ENCODE measurements at regions not wholly inside any gene's neighbourhood (a gene's known extent, or its start where the extent isn't known, plus 50 kb on each side); places are given as distances from the start of the nearest gene placed in this dataset.

GRCh38 chr2:71856773-71857525 lies 290.7 kb downstream of the CYP26B1 start:
- no peak for DNase-seq (ENCODE audit: low read depth, low spot score)
- no peak overlapping the region for H3K27ac ChIP-seq

- DNase-seq (ENCODE audit: low read depth, low spot score) = no peak
- H3K27ac ChIP-seq = no peak overlapping the region
Observed at GRCh38 chr2:71853858-71854257, 293.8 kb downstream of the CYP26B1 start.

DNA sequence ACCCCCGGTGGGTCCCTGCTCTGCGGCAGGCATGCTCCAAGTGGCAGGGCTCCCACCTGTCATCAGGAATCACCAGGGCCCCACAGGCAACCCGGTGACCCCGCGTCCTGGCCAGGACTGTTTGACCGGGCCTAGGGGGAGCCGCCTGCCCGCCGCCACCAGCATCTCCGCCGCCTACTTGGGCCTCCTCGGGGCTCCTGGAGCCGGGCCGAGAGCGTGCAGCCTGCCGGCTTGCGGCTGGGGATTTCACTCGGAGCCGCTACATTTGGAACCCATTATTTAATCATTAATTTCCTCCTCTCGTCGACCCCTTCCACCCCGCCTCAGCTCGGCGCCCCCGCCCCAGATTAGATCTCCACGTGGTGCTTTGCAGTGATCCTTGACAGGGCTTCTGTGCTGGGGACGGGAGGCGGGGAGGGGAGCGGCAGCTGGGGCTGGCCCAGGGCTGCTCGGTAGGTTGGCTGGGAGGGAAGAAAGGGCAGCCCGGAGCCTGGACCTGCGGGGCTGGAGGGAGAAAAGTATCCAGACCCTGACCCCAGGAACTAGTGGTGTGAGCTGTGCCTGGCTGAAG lies 295.4 kb downstream of the CYP26B1 start:
- no peak overlapping the region for H3K27ac ChIP-seq

GRCh38 chr2:71851094-71851750 lies 296.4 kb downstream of the CYP26B1 start:
- DNase-seq (ENCODE audit: low read depth, low spot score) = no peak
- H3K27ac ChIP-seq = no peak overlapping the region

More for the DNA sequence above, 295.4 kb downstream of the CYP26B1 start:
- no peak for DNase-seq (ENCODE audit: low read depth, low spot score)

DNA sequence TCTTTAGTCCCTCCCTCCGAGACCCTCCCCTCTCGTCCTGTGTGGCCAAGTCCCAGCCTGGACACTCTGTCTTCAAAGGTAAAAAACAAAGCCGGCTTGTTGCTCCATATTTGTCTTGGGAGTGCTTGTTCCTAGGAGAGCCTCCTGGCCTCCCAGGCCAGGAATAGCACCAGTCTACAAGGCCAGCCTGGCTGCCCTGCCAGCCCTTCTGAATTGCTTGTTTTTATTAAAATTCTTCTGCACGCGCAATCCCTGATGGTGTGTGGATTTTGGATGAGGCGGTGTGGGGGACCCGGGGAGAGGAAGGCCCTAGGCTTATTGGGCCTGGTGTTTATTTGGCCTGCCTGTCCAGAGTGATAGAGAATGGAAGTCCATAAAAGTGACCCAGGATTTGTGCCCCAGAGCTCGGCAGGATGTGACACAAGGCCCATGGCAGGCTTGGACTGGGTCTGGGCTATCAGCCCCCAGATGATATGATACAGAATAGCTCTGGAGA lies 297.3 kb downstream of the CYP26B1 start:
- DNase-seq (ENCODE audit: low read depth, low spot score) = no peak

GRCh38 chr2:71849607-71850305 lies 297.9 kb downstream of the CYP26B1 start:
- H3K27ac ChIP-seq = no peak overlapping the region
- DNase-seq (ENCODE audit: low read depth, low spot score) = no peak

More for the DNA sequence above, 297.3 kb downstream of the CYP26B1 start:
- no peak overlapping the region for H3K27ac ChIP-seq

- H3K27ac ChIP-seq = no peak overlapping the region
- DNase-seq (ENCODE audit: low read depth, low spot score) = no peak
Observed at GRCh38 chr2:71849111-71849510, 298.6 kb downstream of the CYP26B1 start.

- no peak overlapping the region for H3K27ac ChIP-seq
- no peak for DNase-seq (ENCODE audit: low read depth, low spot score)
Observed at GRCh38 chr2:71846669-71847291, 300.9 kb downstream of the CYP26B1 start.

GRCh38 chr2:71846072-71846471 lies 301.6 kb downstream of the CYP26B1 start:
- no peak for DNase-seq (ENCODE audit: low read depth, low spot score)

GRCh38 chr2:71844967-71845366 lies 302.7 kb downstream of the CYP26B1 start:
- no peak for DNase-seq (ENCODE audit: low read depth, low spot score)
- no peak overlapping the region for H3K27ac ChIP-seq

More at GRCh38 chr2:71846072-71846471, 301.6 kb downstream of the CYP26B1 start:
- H3K27ac ChIP-seq = no peak overlapping the region

DNA sequence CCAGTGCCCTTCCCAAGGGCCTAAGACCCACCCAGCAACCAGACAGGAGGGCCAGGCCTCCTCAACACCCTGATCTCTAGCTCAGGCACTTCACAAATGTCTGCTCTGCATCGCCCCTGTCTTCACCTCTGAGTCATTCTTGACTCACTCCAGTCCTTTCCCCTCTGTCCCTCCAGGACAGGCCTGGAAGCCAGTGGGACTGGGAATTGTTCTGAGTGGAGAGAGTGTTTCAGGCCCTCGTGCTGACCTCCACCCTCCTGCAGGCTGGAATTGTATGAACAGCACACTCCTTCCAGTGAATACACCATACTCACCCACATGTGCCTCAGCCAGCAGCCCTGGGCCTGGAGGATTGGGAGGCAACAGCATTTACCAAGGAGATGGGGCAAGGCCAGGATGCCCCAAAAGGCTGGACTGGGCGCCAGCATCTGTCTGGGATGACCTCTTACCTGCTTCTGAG lies 304.2 kb downstream of the CYP26B1 start:
- no peak for DNase-seq (ENCODE audit: low read depth, low spot score)
- no peak overlapping the region for H3K27ac ChIP-seq

DNA sequence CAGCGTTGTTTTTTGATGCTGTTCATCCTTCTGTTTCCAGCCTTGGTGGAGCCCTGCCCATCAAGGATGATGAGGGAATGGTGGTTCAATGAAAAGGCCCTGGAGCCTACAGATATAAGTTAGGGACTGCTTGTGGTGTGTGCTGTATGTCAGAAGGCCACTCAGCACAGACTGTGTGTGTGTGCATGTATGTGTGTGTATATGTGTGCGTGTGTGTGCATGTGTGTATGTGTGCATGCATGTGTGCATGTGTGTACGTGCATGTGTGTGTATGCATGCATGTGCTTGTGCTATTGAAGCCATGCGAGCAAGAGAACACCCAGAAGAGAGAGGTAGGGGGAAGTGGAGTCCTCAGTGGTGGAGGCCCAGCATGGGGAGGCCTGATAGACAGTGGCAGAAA lies 304.9 kb downstream of the CYP26B1 start:
- no peak for DNase-seq (ENCODE audit: low read depth, low spot score)
- H3K27ac ChIP-seq = no peak overlapping the region

DNA sequence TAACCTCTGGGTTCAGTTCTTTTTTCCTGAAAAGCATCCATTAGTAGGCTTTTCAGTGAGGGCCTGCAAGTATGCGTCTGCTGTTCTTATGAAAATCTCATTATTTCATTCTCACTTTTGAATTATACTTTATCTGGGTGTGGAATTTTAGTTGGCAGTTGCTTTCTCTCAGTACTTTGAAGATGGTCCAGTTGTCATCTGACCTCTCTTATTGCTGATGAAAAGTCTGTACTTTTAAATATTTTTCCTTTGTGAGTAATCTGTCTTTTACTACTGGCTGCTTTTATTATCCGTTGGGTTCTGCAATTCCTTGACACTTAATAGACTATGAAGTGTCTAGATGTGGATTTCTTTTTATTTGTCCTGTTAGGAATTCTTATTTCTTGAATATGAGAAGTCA lies 307.8 kb downstream of the CYP26B1 start:
- DNase-seq (ENCODE audit: low read depth, low spot score) = no peak
- H3K27ac ChIP-seq = no peak overlapping the region

- no peak overlapping the region for H3K27ac ChIP-seq
- no peak for DNase-seq (ENCODE audit: low read depth, low spot score)
Observed at GRCh38 chr2:71834796-71835195, 312.9 kb downstream of the CYP26B1 start.

DNA sequence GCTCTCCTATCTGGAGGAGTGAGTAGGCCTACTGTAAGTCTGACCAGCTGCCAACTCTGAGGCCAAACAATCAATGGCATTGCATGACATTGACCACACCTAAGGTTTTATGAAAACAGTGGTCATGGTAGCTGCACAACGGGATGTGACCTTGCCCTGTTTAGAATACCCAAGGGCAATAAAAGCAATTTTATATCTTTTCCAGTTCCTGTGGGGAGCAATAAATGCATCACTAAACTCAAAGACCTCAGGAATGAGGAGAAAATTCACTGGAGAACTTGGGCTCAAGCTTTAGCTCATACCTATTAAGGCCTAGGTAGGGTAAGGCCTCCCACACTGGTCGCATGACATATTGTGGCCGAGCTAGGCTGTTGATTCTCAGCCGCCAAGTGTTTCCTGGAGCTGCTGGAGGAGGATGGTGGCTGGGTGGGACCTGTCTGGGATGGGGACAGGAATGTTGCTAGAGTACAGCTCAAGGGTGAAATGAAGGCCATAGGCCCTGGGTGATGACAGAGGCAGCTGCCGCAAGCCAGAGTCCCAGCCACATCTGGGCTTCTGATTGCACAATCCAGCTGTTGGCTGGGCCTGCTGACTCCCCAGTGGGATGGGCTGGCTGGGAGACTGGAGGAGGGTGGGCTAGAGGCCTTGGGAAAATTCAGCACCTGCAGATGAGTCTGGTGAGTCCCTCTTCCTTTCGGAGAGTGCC lies 313.7 kb downstream of the CYP26B1 start:
- no peak for DNase-seq (ENCODE audit: low read depth, low spot score)

GRCh38 chr2:71833272-71833671 lies 314.4 kb downstream of the CYP26B1 start:
- DNase-seq (ENCODE audit: low read depth, low spot score) = no peak
- H3K27ac ChIP-seq = no peak overlapping the region

More for the DNA sequence above, 313.7 kb downstream of the CYP26B1 start:
- H3K27ac ChIP-seq = no peak overlapping the region

- no peak overlapping the region for H3K27ac ChIP-seq
- no peak for DNase-seq (ENCODE audit: low read depth, low spot score)
Observed at GRCh38 chr2:71832844-71833243, 314.8 kb downstream of the CYP26B1 start.

DNA sequence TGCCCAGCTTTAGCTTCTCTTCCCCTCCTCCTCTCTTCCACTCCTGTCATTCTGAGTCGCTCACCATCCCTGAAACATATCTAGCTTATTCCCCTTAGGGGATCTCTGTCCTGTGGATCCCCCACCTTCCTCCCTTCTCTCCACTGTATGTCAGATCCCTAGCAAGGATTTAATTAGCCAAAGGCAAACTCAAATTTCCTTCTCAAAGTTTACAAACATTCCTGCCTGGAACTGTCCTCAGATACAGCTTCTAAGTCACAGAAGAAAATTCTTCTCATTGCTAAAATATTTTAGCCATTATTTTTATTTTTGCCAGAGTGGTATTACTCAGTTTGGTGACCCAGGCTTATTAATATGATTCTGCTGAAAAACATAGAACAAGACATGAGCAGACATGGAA lies 315.3 kb downstream of the CYP26B1 start:
- no peak for DNase-seq (ENCODE audit: low read depth, low spot score)
- no peak overlapping the region for H3K27ac ChIP-seq

- DNase-seq (ENCODE audit: low read depth, low spot score) = no peak
- no peak overlapping the region for H3K27ac ChIP-seq
Observed at GRCh38 chr2:71831193-71831577, 316.5 kb downstream of the CYP26B1 start.

Measured in epithelial cell of prostate (primary cell).